ENCODE measurements at regions not wholly inside any gene's neighbourhood (a gene's known extent, or its start where the extent isn't known, plus 50 kb on each side); places are given as distances from the start of the nearest gene placed in this dataset.

- CTCF ChIA-PET: interaction anchor here (0.9 to 1.6 kb wide), 4 partner anchors 77 to 298 kb away, joined by 3 to 6 read pairs (median 3); no protein-coding TSS in a partner anchor
Observed at GRCh38 chr12:76713130-76713529, 50.8 kb upstream of the ZDHHC17 start.

GRCh38 chr12:76713986-76714385 lies 49.9 kb upstream of the ZDHHC17 start:
- ChIA-PET SMC1A (ENCODE audit: uncharacterized antibody, unreplicated experiment) (interaction anchor here (0.6 kb wide), 1 partner anchor 107 kb away, joined by 3 read pairs; no protein-coding TSS in a partner anchor), RAD21 (ENCODE audit: unreplicated experiment) (no interaction called here), POLR2A (no interaction called here), CTCF (interaction anchor here (1.6 kb wide), 1 partner anchor 76 kb away, joined by 6 read pairs; no protein-coding TSS in a partner anchor)
- ATAC-seq: no peak
- Histone ChIP-seq H3K79me2 (ENCODE audit: control insufficient read depth, insufficient read depth, low read length) (no peaks in the 10 kb centered on the region), H3K9ac (ENCODE audit: control insufficient read depth, insufficient read depth, low read length) (no peak overlapping the region), H3K4me1 (ENCODE audit: control insufficient read depth, insufficient read depth, low read length) (no peaks in the 10 kb centered on the region), H3K36me3 (ENCODE audit: control insufficient read depth in 2 of 2, insufficient read depth in 2 of 2, low read length in 1 of 2) (no peaks in the 10 kb centered on the region), H4K20me1 (ENCODE audit: control insufficient read depth, insufficient read depth) (no peaks in the 10 kb centered on the region), H3K27ac (ENCODE audit: control insufficient read depth, insufficient read depth) (no peak overlapping the region), H3K27me3 (replicated peaks in 1 of 2; ENCODE audit: control insufficient read depth in 2 of 2, insufficient read depth in 2 of 2, low read length in 1 of 2) (no peaks in the 10 kb centered on the region; a peak in 1 of 4 replicates), H3K4me2 (ENCODE audit: control insufficient read depth, insufficient read depth) (no peak overlapping the region), H3K4me3 (no peak overlapping the region), H3K9me3 (replicated peaks; ENCODE audit: control insufficient read depth, insufficient read depth, low read length) (no peaks in the 10 kb centered on the region), H2AFZ (ENCODE audit: control insufficient read depth, low read depth, low read length) (no peak overlapping the region)
- no TSS peak for BruUV-seq (replicated peaks)
- intact Hi-C loops (cut with micrococcal nuclease; ENCODE audit: unreplicated experiment) (no loop called here), in situ Hi-C loops (cut with MboI) (no loop called here)
- FAIRE-seq: no peak
- no peak for DNase-seq (ENCODE audit: low read depth, low spot score)
- TF ChIP-seq PBX3 (IDR thresholded peaks at IDR 0.05; ENCODE audit: insufficient replicate concordance, low read depth, low read length) (no peak), RELA (IDR thresholded peaks at IDR 0.05; ENCODE audit: borderline replicate concordance, partially characterized antibody) (no peak), SMC3 (IDR thresholded peaks at IDR 0.05; ENCODE audit: borderline replicate concordance, low read length) (no peak), MTA2 (IDR thresholded peaks at IDR 0.05; ENCODE audit: low read depth) (no peak), BMI1 (IDR thresholded peaks at IDR 0.05; ENCODE audit: borderline replicate concordance) (no peak), CEBPZ (IDR thresholded peaks at IDR 0.05; ENCODE audit: low read depth, low read length) (no peak), TCF12 (IDR thresholded peaks at IDR 0.05; ENCODE audit: low read depth, low read length) (no peak), ZSCAN29 (IDR thresholded peaks at IDR 0.05) (no peak), MXI1 (IDR thresholded peaks at IDR 0.05; ENCODE audit: low read depth, low read length) (no peak), POLR2A (IDR thresholded peaks at IDR 0.05; ENCODE audit: low read depth, low read length) (no peak), LARP7 (IDR thresholded peaks at IDR 0.05) (no peak), FOXM1 (IDR thresholded peaks at IDR 0.05; ENCODE audit: low read depth, low read length) (no peak), STAT1 (conservative IDR thresholded peaks at IDR 0.05) (no peak)

More at GRCh38 chr12:76713130-76713529, 50.8 kb upstream of the ZDHHC17 start:
- BruUV-seq (replicated peaks): no TSS peak
- TF ChIP-seq KDM1A (IDR thresholded peaks at IDR 0.05; ENCODE audit: borderline replicate concordance): no peak
- TF ChIP-seq POLR2AphosphoS5 (IDR thresholded peaks at IDR 0.05; ENCODE audit: low read length): no peak
- no peak for TF ChIP-seq SPI1 (IDR thresholded peaks at IDR 0.05; ENCODE audit: borderline replicate concordance, insufficient read depth, low read depth, low read length)
- no peak for TF ChIP-seq YBX1 (IDR thresholded peaks at IDR 0.05)
- FAIRE-seq: no peak
- H3K36me3 ChIP-seq (ENCODE audit: control insufficient read depth in 2 of 2, insufficient read depth in 2 of 2, low read length in 1 of 2): no peaks in the 10 kb centered on the region
- H3K9me3 ChIP-seq (replicated peaks; ENCODE audit: control insufficient read depth, insufficient read depth, low read length): no peaks in the 10 kb centered on the region
- H3K9ac ChIP-seq (ENCODE audit: control insufficient read depth, insufficient read depth, low read length): no peak overlapping the region
- H3K4me3 ChIP-seq: no peak overlapping the region
- POLR2A ChIA-PET: no interaction called here
- intact Hi-C loops (cut with micrococcal nuclease; ENCODE audit: unreplicated experiment): no loop called here
- no peak overlapping the region for H2AFZ ChIP-seq (ENCODE audit: control insufficient read depth, low read depth, low read length)
- RAD21 ChIA-PET (ENCODE audit: unreplicated experiment): no interaction called here
- H4K20me1 ChIP-seq (ENCODE audit: control insufficient read depth, insufficient read depth): no peaks in the 10 kb centered on the region
- SMC1A ChIA-PET (ENCODE audit: uncharacterized antibody, unreplicated experiment): interaction anchor here (0.6 kb wide), 1 partner anchor 9 kb away, joined by 3 read pairs; no protein-coding TSS in a partner anchor
- ATAC-seq: no peak
- H3K4me2 ChIP-seq (ENCODE audit: control insufficient read depth, insufficient read depth): no peak overlapping the region
- DNase-seq (ENCODE audit: low read depth, low spot score): no peak
- H3K27me3 ChIP-seq (replicated peaks in 1 of 2; ENCODE audit: control insufficient read depth in 2 of 2, insufficient read depth in 2 of 2, low read length in 1 of 2): no peaks in the 10 kb centered on the region; a peak in 1 of 4 replicates
- H3K79me2 ChIP-seq (ENCODE audit: control insufficient read depth, insufficient read depth, low read length): no peaks in the 10 kb centered on the region
- in situ Hi-C loops (cut with MboI): no loop called here
- WGBS (ENCODE audit: insufficient coverage, insufficient replicate concordance, low lambda C conversion rate, missing lambda C conversion rate): 27% methylated on average over 4 of the region's 4 CpGs
- no peaks in the 10 kb centered on the region for H3K4me1 ChIP-seq (ENCODE audit: control insufficient read depth, insufficient read depth, low read length)
- no peak overlapping the region for H3K27ac ChIP-seq (ENCODE audit: control insufficient read depth, insufficient read depth)
